ENCODE measurements at regions not wholly inside any gene's neighbourhood (a gene's known extent, or its start where the extent isn't known, plus 50 kb on each side); places are given as distances from the start of the nearest gene placed in this dataset.

- intact Hi-C loops (cut with micrococcal nuclease) = no loop called here
- Histone ChIP-seq H3K36me3 (ENCODE audit: low read depth, low read length) (no peaks in the 10 kb centered on the region), H3K9me3 (ENCODE audit: low read length) (peaks cover 18% of the 10 kb centered on the region; the same call in 1 of the 2 replicates), H3F3A (ENCODE audit: low read length, unreplicated experiment) (no peaks in the 10 kb centered on the region), H3K27me3 (ENCODE audit: low read length) (peaks cover 3% of the 10 kb centered on the region; the same call in 1 of the 2 replicates), H3K4me3 (ENCODE audit: low read length) (no peak overlapping the region), H3K27ac (ENCODE audit: low read length) (no peak overlapping the region), H3K79me2 (ENCODE audit: low read length) (no peaks in the 10 kb centered on the region), H3K9me2 (replicated peaks; ENCODE audit: low read length) (no peaks in the 10 kb centered on the region), H3K4me1 (ENCODE audit: insufficient read depth, low read length) (no peaks in the 10 kb centered on the region), H3K4me2 (ENCODE audit: low read length) (no peak overlapping the region), H3K9ac (ENCODE audit: low read length) (no peak overlapping the region), H4K20me1 (ENCODE audit: low read length) (no peaks in the 10 kb centered on the region), H2AFZ (ENCODE audit: low read length) (no peak overlapping the region)
- ATAC-seq (no peak), DNase-seq (no peak)
- POLR2A ChIA-PET (ENCODE audit: unreplicated experiment) = no interaction called here
- TF ChIP-seq EZH2 (IDR thresholded peaks at IDR 0.05; ENCODE audit: low read length, unreplicated experiment) (no peak), EZH2phosphoT487 (IDR thresholded peaks at IDR 0.05; ENCODE audit: borderline replicate concordance, low read length) (no peak), CTCF (conservative IDR thresholded peaks at IDR 0.05; ENCODE audit: low read depth, low read length) (no peak)
- BruUV-seq (replicated peaks) = no TSS peak
- CTCF ChIA-PET = no interaction called here
Measured at GRCh38 chr11:92495107-92495793, 270.6 kb downstream of the FAT3 start.

- H3K27me3 ChIP-seq (ENCODE audit: low read length) = peaks cover 3% of the 10 kb centered on the region; the same call in 1 of the 2 replicates
- peaks cover 6% of the 10 kb centered on the region; the same call in 1 of the 2 replicates for H3K9me3 ChIP-seq (ENCODE audit: low read length)
- TF ChIP-seq EZH2 (IDR thresholded peaks at IDR 0.05; ENCODE audit: low read length, unreplicated experiment) (no peak), EZH2phosphoT487 (IDR thresholded peaks at IDR 0.05; ENCODE audit: borderline replicate concordance, low read length) (no peak)
- DNase-seq = no peak
- H3K36me3 ChIP-seq (ENCODE audit: low read depth, low read length) = no peaks in the 10 kb centered on the region
- no peaks in the 10 kb centered on the region for H3K79me2 ChIP-seq (ENCODE audit: low read length)
- H3K4me3 ChIP-seq (ENCODE audit: low read length) = no peak overlapping the region
- no peaks in the 10 kb centered on the region for H3F3A ChIP-seq (ENCODE audit: low read length, unreplicated experiment)
- CTCF ChIA-PET = no interaction called here
- H3K4me1 ChIP-seq (ENCODE audit: insufficient read depth, low read length) = no peaks in the 10 kb centered on the region
- H3K9ac ChIP-seq (ENCODE audit: low read length) = no peak overlapping the region
- H3K9me2 ChIP-seq (replicated peaks; ENCODE audit: low read length) = no peaks in the 10 kb centered on the region
- no peak overlapping the region for H3K4me2 ChIP-seq (ENCODE audit: low read length)
- no peak overlapping the region for H3K27ac ChIP-seq (ENCODE audit: low read length)
- POLR2A ChIA-PET (ENCODE audit: unreplicated experiment) = no interaction called here
- BruUV-seq (replicated peaks) = no TSS peak
- ATAC-seq = no peak
- intact Hi-C loops (cut with micrococcal nuclease) = no loop called here
- no peaks in the 10 kb centered on the region for H4K20me1 ChIP-seq (ENCODE audit: low read length)
- no peak overlapping the region for H2AFZ ChIP-seq (ENCODE audit: low read length)
Measured at GRCh38 chr11:92500453-92500852, 275.8 kb downstream of the FAT3 start.

- Histone ChIP-seq H3K9me2 (replicated peaks; ENCODE audit: low read length) (no peaks in the 10 kb centered on the region), H3K4me2 (ENCODE audit: low read length) (no peak overlapping the region), H2AFZ (ENCODE audit: low read length) (no peak overlapping the region), H3K36me3 (ENCODE audit: low read depth, low read length) (no peaks in the 10 kb centered on the region), H3K4me1 (ENCODE audit: insufficient read depth, low read length) (no peaks in the 10 kb centered on the region), H3K27me3 (ENCODE audit: low read length) (no peaks in the 10 kb centered on the region), H3F3A (ENCODE audit: low read length, unreplicated experiment) (no peaks in the 10 kb centered on the region), H3K79me2 (ENCODE audit: low read length) (no peaks in the 10 kb centered on the region), H4K20me1 (ENCODE audit: low read length) (no peaks in the 10 kb centered on the region), H3K4me3 (ENCODE audit: low read length) (no peak overlapping the region), H3K9me3 (ENCODE audit: low read length) (peaks cover 6% of the 10 kb centered on the region; the same call in 1 of the 2 replicates), H3K9ac (ENCODE audit: low read length) (no peak overlapping the region), H3K27ac (ENCODE audit: low read length) (no peak overlapping the region)
- no peak for ATAC-seq
- BruUV-seq (replicated peaks) = no TSS peak
- intact Hi-C loops (cut with micrococcal nuclease) = no loop called here
- DNase-seq = no peak
- TF ChIP-seq EZH2 (IDR thresholded peaks at IDR 0.05; ENCODE audit: low read length, unreplicated experiment) = no peak
- TF ChIP-seq EZH2phosphoT487 (IDR thresholded peaks at IDR 0.05; ENCODE audit: borderline replicate concordance, low read length) = no peak
- TF ChIP-seq CTCF (conservative IDR thresholded peaks at IDR 0.05; ENCODE audit: low read depth, low read length) = no peak
- ChIA-PET POLR2A (ENCODE audit: unreplicated experiment) (no interaction called here), CTCF (no interaction called here)
Measured at GRCh38 chr11:92501066-92501739, 276.6 kb downstream of the FAT3 start.
